ENCODE measurements at regions not wholly inside any gene's neighbourhood (a gene's known extent, or its start where the extent isn't known, plus 50 kb on each side); places are given as distances from the start of the nearest gene placed in this dataset.

DNA sequence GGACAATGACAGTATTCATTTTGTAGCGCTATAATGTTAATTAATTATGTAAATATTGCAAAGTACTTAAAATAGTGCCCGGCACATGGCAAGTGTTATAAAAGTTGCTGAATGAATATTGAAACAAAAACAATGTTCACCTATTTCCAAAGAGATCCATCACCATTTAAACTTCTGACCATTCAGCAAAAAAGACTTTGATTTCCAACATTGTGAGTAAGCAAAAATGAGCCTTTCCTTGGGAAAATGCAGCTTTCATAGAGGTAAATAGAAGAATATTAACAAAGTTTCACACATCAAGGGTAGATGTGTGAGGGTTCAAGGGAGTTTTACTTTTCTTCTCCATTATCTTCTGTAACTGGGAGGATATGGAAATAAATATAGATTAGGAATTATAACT lies 1089.4 kb upstream of the C9orf72 start:
- intact Hi-C loops (cut with DNase I): no loop called here

DNA sequence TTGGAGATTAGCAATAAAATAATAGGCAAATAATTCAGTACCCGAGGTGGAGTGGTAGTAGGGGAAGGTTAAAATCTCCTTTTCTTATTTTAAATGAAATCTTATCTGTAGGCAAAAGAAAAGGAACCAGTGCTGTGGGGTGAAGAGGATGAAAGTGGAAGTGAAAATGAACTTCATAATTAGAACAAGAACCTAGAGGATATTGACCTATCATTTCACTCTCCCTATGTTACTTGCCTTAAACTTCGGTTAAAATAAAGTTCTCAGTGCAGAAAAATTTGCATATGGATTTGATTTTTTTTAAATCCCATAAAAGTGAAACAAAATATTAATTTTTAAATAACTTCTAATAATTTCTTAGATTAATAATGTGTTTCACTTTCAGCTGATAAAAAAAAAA lies 1094.9 kb upstream of the C9orf72 start:
- ATAC-seq (no peak), DNase-seq (no peak)
- no peak for TF ChIP-seq CTCF (IDR thresholded peaks at IDR 0.05)
- H3K27ac ChIP-seq: no peak overlapping the region
- no peaks in the 10 kb centered on the region for H3K9me3 ChIP-seq
- H3K4me3 ChIP-seq: no peak overlapping the region
- H3K4me1 ChIP-seq: no peaks in the 10 kb centered on the region
- WGBS, 2 donors: 70 to 78% methylated on average over 2 of the region's 2 CpGs
- no peaks in the 10 kb centered on the region for H3K27me3 ChIP-seq
- intact Hi-C loops (cut with DNase I): no loop called here
- no peaks in the 10 kb centered on the region for H3K36me3 ChIP-seq

More for the DNA sequence above, 1089.4 kb upstream of the C9orf72 start:
- H3K9me3 ChIP-seq: no peaks in the 10 kb centered on the region
- WGBS, 2 donors: 83 to 92% methylated on average over 2 of the region's 2 CpGs
- H3K4me3 ChIP-seq: no peak overlapping the region
- no peak for TF ChIP-seq CTCF (IDR thresholded peaks at IDR 0.05)
- H3K36me3 ChIP-seq: no peaks in the 10 kb centered on the region
- ATAC-seq (no peak), DNase-seq (no peak)
- H3K4me1 ChIP-seq: no peaks in the 10 kb centered on the region
- no peak overlapping the region for H3K27ac ChIP-seq
- H3K27me3 ChIP-seq: no peaks in the 10 kb centered on the region

DNA sequence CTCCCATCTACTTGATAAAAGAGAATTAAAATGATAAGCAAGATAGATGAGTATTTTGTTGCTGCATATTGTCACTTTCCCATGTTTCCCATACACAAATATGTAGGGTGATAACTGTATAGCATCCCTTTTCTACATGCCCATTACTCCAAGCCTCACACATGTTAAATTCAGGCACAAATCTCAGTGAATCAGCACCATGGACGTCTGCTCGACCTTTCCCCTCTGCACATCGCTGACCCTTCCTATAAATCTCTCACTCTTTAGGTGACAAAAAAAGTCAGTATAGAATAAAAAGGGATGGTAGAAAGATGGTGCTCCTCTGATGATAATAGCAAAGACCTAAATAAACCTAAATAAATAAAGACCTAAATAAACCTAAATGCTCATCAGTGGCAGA lies 1097.7 kb upstream of the C9orf72 start:
- H3K4me1 ChIP-seq: no peaks in the 10 kb centered on the region
- H3K36me3 ChIP-seq: no peaks in the 10 kb centered on the region
- H3K27ac ChIP-seq: no peak overlapping the region
- no peak for ATAC-seq
- intact Hi-C loops (cut with DNase I): no loop called here
- H3K27me3 ChIP-seq: no peaks in the 10 kb centered on the region
- TF ChIP-seq CTCF (IDR thresholded peaks at IDR 0.05): no peak
- no peaks in the 10 kb centered on the region for H3K9me3 ChIP-seq
- H3K4me3 ChIP-seq: no peak overlapping the region
- DNase-seq: no peak
- WGBS, 2 donors: 59 to 60% methylated on average over 3 of the region's 3 CpGs

- no peak overlapping the region for H3K27ac ChIP-seq
- TF ChIP-seq CTCF (IDR thresholded peaks at IDR 0.05): no peak
- H3K4me1 ChIP-seq: no peaks in the 10 kb centered on the region
- H3K36me3 ChIP-seq: no peaks in the 10 kb centered on the region
- peaks cover 0 to 4% (median 0%) of the 10 kb centered on the region in 11 donors for H3K9me3 ChIP-seq
- no peak for DNase-seq
- H3K27me3 ChIP-seq: no peaks in the 10 kb centered on the region
- intact Hi-C loops (cut with DNase I): no loop called here
- WGBS, 2 donors: 91 to 95% methylated on average over 2 of the region's 2 CpGs
- no peak overlapping the region for H3K4me3 ChIP-seq
- no peak for ATAC-seq
Measured at GRCh38 chr9:28678097-28678496, 1104.8 kb upstream of the C9orf72 start.
